22Rv1 (cell line): ENCODE measurements at regions not wholly inside any gene's neighbourhood (a gene's known extent, or its start where the extent isn't known, plus 50 kb on each side); places are given as distances from the start of the nearest gene placed in this dataset.

ENCODE experiments used
- H3K27ac ChIP-seq: fragments of 450-650 bp; 2 replicates; pipeline ENCODE4 v1.5.1; 2017
- CTCF ChIP-seq: fragments of 450-650 bp; IDR thresholded peaks from 2 replicates; pipeline ENCODE4 v1.5.1; 2017; ENCODE audit warnings: mild to moderate bottlenecking
- ZFX ChIP-seq: fragments of 450-650 bp; IDR thresholded peaks from 2 replicates; pipeline ENCODE4 v1.6.1; 2017; ENCODE audit warnings: antibody characterized with exemption, borderline replicate concordance

DNA sequence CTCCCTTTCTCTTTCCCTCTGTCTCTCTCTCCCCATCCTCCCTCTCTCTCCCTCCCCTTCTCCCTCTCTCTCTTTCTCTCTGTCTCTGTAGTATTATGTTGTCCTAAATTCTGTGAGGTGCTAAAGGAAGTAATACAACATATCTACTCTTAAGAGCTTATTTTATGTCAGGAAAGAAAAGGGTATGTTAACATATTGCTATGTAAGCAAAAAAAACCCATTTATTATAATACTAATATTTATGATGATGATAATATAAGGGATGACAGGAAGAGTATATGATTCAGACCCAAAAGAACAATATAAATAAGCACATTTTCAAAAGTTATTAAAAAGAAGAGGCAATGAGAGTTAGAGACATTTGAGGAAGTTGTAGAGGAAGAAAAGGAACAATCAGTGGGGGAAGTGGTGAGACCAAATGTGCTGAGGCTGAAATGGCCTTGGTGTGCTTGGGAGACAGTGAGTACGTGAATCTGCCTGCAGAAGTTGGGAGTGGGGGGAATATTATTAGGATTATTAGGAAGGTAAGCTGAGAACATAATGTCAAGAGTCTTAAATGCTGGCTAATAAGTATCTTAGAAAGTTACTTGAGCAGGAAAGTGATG is 303.6 kb upstream of the FERMT1 start:
- no peak for TF ChIP-seq CTCF
- no peak for TF ChIP-seq ZFX
- H3K27ac ChIP-seq: no peak overlapping the region

GRCh38 chr20:6421321-6422248 is 298.8 kb upstream of the FERMT1 start:
- TF ChIP-seq CTCF: no peak
- TF ChIP-seq ZFX: no peak
- peak overlapping the region; percentile 63 for H3K27ac ChIP-seq

- TF ChIP-seq ZFX (no peak), CTCF (no peak)
- peak overlapping the region; percentile 63 for H3K27ac ChIP-seq
Observed at GRCh38 chr20:6420336-6420735, 297.5 kb upstream of the FERMT1 start.

GRCh38 chr20:6418732-6419131 is 295.9 kb upstream of the FERMT1 start:
- no peak for TF ChIP-seq CTCF
- peak overlapping the region; percentile 82 for H3K27ac ChIP-seq

- no peak for TF ChIP-seq ZFX
- TF ChIP-seq CTCF: peak; percentile 26
- H3K27ac ChIP-seq: no peak overlapping the region; the same call in 1 of the 2 replicates
Observed at GRCh38 chr20:6416371-6416770, 293.5 kb upstream of the FERMT1 start.

DNA sequence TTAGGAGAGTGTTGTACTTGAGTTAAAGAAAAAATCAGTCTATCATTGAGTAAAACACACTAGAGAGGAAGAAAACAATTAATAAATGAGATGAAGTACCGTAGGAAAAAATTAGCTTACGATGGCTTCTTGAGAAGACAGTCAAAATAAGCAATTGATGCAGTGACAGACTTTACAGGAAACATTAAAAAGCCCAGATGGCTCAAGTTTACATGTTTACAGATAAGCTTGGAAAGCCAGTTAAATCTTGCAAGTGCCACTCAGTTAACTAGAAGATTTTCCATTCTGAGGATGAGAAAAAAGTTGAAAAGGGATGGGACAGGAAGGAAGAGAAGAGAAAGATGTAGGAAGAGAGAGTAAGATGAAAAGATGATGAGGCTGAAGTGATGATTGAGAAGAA is 288.8 kb upstream of the FERMT1 start:
- TF ChIP-seq CTCF: no peak
- TF ChIP-seq ZFX: no peak
- H3K27ac ChIP-seq: no peak overlapping the region

- H3K27ac ChIP-seq: no peak overlapping the region
- TF ChIP-seq ZFX (no peak), CTCF (no peak)
Observed at GRCh38 chr20:6410721-6411120, 287.9 kb upstream of the FERMT1 start.
